ENCODE measurements at regions not wholly inside any gene's neighbourhood (a gene's known extent, or its start where the extent isn't known, plus 50 kb on each side); places are given as distances from the start of the nearest gene placed in this dataset.
"Not testable (repeated sequence)": the region's sequence is repeated elsewhere in the genome, so short reads cannot be mapped to it uniquely, and the experiment has no call there.

GRCh38 chr9:71632776-71633175 is 135.5 kb downstream of the CEMIP2 start:
- DNase-seq, result no peak

DNA sequence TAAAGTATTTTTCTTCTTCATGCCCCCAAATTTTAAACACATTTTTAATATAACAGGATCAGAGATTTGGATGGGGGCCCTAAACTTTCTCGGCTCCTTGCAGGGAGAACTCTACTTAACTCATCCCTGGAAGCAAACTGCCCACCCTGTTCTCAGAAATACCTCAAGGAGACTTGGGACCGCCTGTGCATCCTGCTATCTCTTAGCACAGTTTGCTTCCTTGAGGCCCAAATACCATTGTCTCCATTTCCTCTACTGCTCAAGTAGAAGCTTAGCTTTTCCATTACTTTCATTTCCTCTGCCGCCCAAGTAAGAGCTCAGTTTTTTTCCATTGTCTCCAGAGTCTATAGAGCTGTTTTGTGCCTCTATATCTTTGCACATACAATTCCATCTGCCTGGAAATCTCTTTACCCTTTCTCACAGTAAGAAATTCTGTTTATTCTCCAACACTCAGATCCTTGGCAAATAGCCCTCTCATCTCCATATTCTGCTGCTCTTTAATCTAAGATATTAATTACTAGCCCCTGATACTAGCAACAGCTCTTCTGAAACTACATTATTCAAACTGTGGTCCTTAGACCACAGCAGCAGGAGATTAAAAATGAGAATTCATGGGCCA is 137.8 kb downstream of the CEMIP2 start:
- DNase-seq, result no peak

- DNase-seq, result no peak
These were observed 138.6 kb downstream of the CEMIP2 start for GRCh38 chr9:71629578-71630215.

- DNase-seq, result no peak
These were observed 140.1 kb downstream of the CEMIP2 start for GRCh38 chr9:71628247-71628646.

DNA sequence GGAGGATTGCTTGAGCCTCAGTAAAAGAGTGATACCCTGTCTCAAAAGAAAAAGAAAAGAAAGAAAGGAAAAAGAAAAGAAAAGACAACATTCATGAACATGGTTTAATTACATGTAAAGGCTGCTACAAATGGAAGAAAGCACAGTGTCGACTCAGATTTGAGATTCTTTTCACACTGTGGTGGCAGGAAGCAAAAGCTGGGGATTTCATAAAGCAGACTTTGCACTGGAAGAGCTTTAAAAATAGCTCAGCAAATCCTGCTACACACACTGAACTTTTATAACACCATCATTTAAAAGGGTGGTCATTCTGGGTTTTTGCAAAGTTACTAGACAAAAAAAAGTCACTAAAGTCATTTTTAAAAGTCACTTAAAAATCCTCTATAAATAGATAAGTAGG is 140.8 kb downstream of the CEMIP2 start:
- no peak for DNase-seq

DNA sequence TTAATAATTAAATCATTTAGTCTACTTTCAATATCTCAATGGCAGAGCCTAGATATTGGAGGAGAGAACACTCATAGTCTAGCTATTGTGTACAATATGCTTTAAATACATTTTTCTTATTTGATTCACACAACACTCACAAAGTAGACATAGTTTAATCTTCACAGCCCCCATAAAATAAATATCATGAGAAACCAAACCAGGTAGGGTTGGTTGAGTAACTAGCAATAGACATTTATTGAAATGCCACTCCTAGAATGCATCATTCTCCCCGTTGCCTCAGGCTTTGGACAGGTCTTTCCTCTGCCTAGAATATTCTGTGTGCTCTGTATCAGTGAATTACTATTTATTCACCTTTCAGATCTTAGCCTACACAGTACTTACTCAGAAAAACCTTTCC is 141.9 kb downstream of the CEMIP2 start:
- DNase-seq, result no peak

DNA sequence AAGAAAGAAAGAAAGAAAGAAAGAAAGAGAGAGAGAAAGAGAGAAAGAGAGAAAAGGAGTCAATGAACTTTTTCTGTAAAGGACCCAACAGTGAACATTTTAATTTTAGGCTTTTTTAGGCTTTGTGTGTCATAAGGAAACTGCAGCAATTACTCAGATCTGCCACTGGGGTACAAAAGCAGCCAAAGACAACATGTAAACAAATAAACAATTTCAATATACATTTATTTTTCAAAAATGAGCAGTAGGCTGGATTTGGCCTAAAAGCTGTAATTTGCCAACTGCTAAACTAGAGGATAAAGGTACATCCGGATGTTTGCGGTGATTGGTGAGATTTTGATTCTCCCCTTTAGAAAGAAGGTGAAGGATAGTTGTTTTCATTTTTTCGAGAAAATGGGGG is 143.6 kb downstream of the CEMIP2 start:
- DNase-seq, result no peak

DNA sequence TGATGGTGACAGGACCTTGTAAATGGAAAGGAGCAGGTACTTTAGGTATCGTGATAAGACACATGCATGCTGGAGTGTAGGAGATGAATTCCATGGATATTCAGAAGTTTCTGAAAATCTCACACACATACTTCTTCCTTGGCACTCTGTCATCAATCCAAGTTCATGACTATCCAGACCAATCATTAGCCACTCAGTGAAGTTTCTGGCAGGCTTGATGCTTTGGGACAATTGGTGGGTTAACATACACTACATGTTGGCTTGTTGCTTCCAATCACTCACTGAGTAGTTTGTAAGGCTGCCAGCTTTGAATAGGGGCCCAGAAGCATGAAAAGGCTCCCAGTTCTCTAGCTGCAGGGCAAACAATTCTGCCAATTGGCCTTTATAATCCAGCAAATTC is 147.6 kb downstream of the CEMIP2 start:
- no peak for DNase-seq

GRCh38 chr9:71620331-71620730 is 148.0 kb downstream of the CEMIP2 start:
- DNase-seq, result no peak

- no peak for DNase-seq
These were observed 148.4 kb downstream of the CEMIP2 start for GRCh38 chr9:71619926-71620325.

DNA sequence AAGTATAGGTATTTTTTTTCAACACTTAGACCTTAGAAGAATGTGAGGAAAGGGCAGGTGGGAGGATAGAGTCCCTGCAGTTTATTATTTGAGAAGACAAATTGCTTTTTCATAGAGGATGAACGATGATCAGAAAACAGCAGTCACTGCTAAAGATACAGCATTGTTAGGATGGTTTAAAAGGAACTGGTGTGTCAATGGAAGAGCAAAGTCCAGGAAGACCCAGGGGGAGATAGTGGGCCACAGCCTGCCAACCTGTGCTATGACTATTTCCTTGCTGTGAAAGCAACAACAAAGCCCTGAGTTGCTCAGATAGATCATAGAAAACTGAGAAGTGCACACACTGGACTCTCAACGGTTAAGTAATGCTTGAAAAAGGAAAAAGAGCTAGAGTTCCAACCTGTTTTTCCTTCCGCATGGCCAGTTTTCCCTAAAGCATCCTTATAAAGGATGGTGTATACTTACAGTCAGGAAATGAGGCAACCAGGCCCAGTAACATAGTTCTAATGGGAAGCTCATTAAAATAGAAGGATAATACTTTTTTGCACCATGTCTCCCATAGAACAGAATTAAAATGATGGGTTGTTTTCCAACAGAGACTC is 153.8 kb downstream of the CEMIP2 start:
- no peak for DNase-seq

- DNase-seq, result no peak
These were observed 155.4 kb downstream of the CEMIP2 start for GRCh38 chr9:71612889-71613288.

GRCh38 chr9:71609448-71609830 is 158.9 kb downstream of the CEMIP2 start:
- no peak for DNase-seq

DNA sequence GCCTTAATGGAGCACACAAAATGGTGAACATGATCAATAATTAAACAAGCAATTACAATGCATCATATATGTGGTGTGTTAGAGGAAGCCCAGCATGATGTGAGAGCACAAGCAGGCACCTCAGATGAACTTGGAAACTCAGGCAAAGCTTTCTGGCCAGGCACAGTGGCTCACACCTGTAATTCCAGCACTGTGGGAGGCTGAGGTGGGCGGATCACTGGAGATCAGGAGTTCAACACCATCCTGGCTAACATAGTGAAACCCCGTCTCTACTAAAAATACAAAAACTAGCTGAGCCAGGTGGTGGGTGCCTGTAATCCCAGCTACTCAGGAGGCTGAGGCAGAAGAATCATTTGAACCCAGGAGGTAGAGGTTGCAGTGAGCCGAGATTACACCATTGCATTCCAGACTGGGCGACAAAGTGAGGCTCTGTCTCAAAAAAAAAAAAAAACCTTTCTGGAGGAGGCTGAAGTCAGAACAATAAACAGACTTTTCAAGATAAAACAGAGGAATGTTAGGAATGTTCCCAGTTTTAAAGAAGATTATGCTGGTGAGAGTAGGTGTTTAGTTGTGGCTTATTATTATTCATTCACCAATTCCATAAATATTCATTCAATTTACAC is 159.4 kb downstream of the CEMIP2 start:
- no peak for DNase-seq

GRCh38 chr9:71608021-71608420 is 160.3 kb downstream of the CEMIP2 start:
- DNase-seq, result no peak

DNA sequence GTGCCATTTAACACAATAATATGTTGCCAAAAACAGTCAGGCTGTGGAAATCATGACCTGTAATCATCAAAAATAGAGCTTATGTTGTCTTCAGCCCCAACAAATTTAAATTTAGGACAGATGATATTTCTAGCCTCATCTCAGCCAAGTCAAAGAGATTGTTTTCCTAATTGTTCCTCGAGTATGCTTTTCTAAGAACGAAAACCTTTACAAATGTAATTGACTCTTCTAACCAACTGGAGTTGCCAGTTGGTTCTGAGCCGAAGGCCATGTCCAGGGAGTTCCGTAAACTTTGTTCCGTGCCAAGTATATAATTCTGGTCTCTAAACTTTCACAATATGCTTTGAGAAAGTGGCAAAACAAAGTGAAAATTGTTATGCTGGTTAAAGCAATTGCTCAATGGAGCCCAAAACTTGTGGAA is 160.8 kb downstream of the CEMIP2 start:
- no peak for DNase-seq

- no peak for DNase-seq
These were observed 163.9 kb downstream of the CEMIP2 start for GRCh38 chr9:71604197-71605063.

- no peak for DNase-seq
These were observed 165.7 kb downstream of the CEMIP2 start for GRCh38 chr9:71602652-71603051.

- DNase-seq, result not testable (repeated sequence)
These were observed 172.6 kb downstream of the CEMIP2 start for GRCh38 chr9:71595762-71596161.

DNA sequence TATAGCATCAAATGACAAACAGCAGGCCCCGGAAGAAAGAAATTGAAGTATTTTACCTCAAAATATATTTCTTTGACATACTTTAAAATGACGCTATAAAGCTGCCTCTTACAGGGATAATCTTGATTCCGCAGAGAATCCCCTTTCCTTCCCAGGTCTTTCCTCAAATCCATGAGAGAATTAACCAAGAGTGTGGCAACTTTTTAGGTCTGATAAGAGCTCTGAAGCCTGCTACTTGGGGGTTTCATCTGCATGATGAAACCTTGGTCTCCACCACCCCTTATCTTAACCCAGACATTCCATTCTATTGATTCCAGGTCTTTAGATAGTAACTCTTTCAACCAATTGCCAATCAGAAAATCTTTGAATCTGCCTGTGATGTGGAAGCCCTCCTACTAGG is 173.8 kb downstream of the CEMIP2 start:
- no peak for DNase-seq

- DNase-seq, result no peak
These were observed 175.9 kb downstream of the CEMIP2 start for GRCh38 chr9:71592400-71592799.

DNA sequence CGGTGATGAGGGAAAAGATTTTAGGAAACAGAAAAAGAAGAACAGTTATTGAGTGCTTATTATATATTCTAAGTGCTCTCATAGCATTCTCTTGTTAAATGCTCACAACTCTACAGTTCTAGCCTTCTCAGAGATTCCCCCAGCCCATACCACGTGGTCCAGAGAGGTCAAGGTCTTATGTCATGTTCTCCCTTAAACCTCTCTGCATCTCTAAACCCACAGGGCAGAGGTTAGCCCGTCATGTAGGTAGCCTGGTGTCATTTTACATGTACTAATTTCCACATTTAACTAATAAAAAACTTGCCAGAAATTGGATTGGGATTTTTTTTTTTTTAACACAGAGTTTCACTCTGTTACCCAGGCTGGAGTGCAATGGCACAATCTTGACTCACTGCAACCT is 178.0 kb downstream of the CEMIP2 start:
- DNase-seq, result no peak

DNA sequence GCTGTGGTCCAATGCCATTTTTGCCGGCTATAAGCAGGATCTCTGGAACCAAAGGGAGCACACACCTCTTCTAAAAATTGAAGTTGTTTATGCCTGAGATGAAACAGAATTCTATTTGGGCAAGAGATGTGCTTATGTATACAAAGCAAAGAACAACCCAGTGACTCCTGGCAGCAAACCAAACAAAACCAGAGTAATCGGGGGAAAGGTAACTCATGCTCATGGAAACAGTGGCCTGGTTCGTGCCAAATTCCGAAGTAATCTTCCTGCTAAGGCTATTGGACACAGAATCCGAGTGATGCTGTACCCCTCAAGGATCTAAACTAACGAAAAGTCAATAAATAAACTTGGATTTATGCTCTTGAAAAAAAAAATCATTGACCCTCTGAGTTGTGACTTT is 178.7 kb downstream of the CEMIP2 start:
- DNase-seq, result no peak

All from right kidney (tissue), 1 donor.